ENCODE measurements at regions not wholly inside any gene's neighbourhood (a gene's known extent, or its start where the extent isn't known, plus 50 kb on each side); places are given as distances from the start of the nearest gene placed in this dataset.

DNA sequence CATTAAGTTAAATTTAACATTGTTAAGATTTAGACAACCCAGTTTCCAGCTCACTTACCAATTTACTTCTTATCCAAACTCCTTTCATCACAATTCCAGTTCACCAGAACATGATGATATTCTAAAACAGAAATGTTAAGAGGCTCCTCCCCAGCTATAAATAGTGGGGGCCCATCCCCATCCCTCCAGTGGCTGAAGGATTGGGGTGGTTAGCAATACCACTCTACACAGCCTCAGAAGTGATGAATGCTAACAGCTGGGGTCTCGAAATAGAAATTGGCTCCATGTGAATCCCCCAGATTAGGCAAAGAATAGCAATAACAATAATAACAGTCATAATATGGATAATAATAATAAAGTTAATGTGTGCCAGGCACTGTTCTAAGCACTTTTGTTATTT is 97.9 kb upstream of the NCAM1 start:
- intact Hi-C loops (cut with DNase I) = no loop called here
- Histone ChIP-seq H3K27me3 (no peaks in the 10 kb centered on the region), H3K36me3 (no peaks in the 10 kb centered on the region), H3K27ac (no peak overlapping the region), H3K4me1 (no peaks in the 10 kb centered on the region), H3K4me3 (no peak overlapping the region), H3K9me3 (peaks cover 0 to 14% (median 10%) of the 10 kb centered on the region in 3 donors)
- 60 to 64% methylated on average over 1 of the region's 1 CpG for whole genome bisulfite sequencing, 2 donors
- DNase-seq = no peak
- no peak for TF ChIP-seq POLR2A (IDR thresholded peaks at IDR 0.05)
- TF ChIP-seq, protein P1, sequence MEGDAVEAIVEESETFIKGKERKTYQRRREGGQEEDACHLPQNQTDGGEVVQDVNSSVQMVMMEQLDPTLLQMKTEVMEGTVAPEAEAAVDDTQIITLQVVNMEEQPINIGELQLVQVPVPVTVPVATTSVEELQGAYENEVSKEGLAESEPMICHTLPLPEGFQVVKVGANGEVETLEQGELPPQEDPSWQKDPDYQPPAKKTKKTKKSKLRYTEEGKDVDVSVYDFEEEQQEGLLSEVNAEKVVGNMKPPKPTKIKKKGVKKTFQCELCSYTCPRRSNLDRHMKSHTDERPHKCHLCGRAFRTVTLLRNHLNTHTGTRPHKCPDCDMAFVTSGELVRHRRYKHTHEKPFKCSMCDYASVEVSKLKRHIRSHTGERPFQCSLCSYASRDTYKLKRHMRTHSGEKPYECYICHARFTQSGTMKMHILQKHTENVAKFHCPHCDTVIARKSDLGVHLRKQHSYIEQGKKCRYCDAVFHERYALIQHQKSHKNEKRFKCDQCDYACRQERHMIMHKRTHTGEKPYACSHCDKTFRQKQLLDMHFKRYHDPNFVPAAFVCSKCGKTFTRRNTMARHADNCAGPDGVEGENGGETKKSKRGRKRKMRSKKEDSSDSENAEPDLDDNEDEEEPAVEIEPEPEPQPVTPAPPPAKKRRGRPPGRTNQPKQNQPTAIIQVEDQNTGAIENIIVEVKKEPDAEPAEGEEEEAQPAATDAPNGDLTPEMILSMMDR (IDR thresholded peaks at IDR 0.05) = no peak

- Histone ChIP-seq H3K4me3 (no peak overlapping the region), H3K27me3 (no peaks in the 10 kb centered on the region), H3K36me3 (no peaks in the 10 kb centered on the region), H3K27ac (no peak overlapping the region), H3K9me3 (peaks cover 0 to 14% (median 10%) of the 10 kb centered on the region in 3 donors), H3K4me1 (no peaks in the 10 kb centered on the region)
- WGBS, 2 donors = 78% methylated on average over 5 to 9 of the region's 9 CpGs
- TF ChIP-seq POLR2A (IDR thresholded peaks at IDR 0.05) = no peak
- TF ChIP-seq, protein P1 (IDR thresholded peaks at IDR 0.05) = no peak
- DNase-seq = no peak
- intact Hi-C loops (cut with DNase I) = no loop called here
Measured at GRCh38 chr11:112864672-112865071, 96.5 kb upstream of the NCAM1 start.

- DNase-seq = no peak
- WGBS, 2 donors = 39 to 43% methylated on average over 6 to 7 of the region's 7 CpGs
Measured at GRCh38 chr11:112871909-112872500, 89.2 kb upstream of the NCAM1 start.

GRCh38 chr11:112874980-112875379 is 86.2 kb upstream of the NCAM1 start:
- WGBS, 2 donors = 59 to 61% methylated on average over 3 of the region's 3 CpGs
- peaks cover 0 to 35% (median 0%) of the 10 kb centered on the region in 4 donors for H3K27me3 ChIP-seq
- intact Hi-C loops (cut with DNase I) = no loop called here

More at GRCh38 chr11:112871909-112872500, 89.2 kb upstream of the NCAM1 start:
- no peaks in the 10 kb centered on the region for H3K9me3 ChIP-seq
- H3K27ac ChIP-seq = no peak overlapping the region
- TF ChIP-seq POLR2A (IDR thresholded peaks at IDR 0.05) = no peak
- TF ChIP-seq, protein P1 (IDR thresholded peaks at IDR 0.05) = no peak
- peaks cover 0 to 23% (median 0%) of the 10 kb centered on the region in 4 donors for H3K27me3 ChIP-seq
- H3K4me1 ChIP-seq = no peaks in the 10 kb centered on the region
- no peaks in the 10 kb centered on the region for H3K36me3 ChIP-seq
- H3K4me3 ChIP-seq = no peak overlapping the region
- intact Hi-C loops (cut with DNase I) = no loop called here

GRCh38 chr11:112877581-112877980 is 83.6 kb upstream of the NCAM1 start:
- no peak for DNase-seq
- H3K36me3 ChIP-seq = no peaks in the 10 kb centered on the region
- H3K4me1 ChIP-seq = peaks cover 0 to 17% (median 0%) of the 10 kb centered on the region in 3 donors
- TF ChIP-seq, protein P1 (IDR thresholded peaks at IDR 0.05) = no peak
- TF ChIP-seq POLR2A (IDR thresholded peaks at IDR 0.05) = no peak
- no peak overlapping the region for H3K4me3 ChIP-seq
- H3K27me3 ChIP-seq = peaks cover 0 to 37% (median 0%) of the 10 kb centered on the region in 4 donors
- no peak overlapping the region for H3K27ac ChIP-seq
- intact Hi-C loops (cut with DNase I) = no loop called here
- no peaks in the 10 kb centered on the region for H3K9me3 ChIP-seq
- WGBS, 2 donors = 53 to 62% methylated on average over 7 to 10 of the region's 11 CpGs

More at GRCh38 chr11:112874980-112875379, 86.2 kb upstream of the NCAM1 start:
- TF ChIP-seq, protein P1 (IDR thresholded peaks at IDR 0.05) = no peak
- TF ChIP-seq POLR2A (IDR thresholded peaks at IDR 0.05) = no peak
- Histone ChIP-seq H3K4me3 (no peak overlapping the region), H3K36me3 (no peaks in the 10 kb centered on the region), H3K27ac (no peak overlapping the region), H3K9me3 (no peaks in the 10 kb centered on the region), H3K4me1 (no peaks in the 10 kb centered on the region)
- DNase-seq = no peak
